DOHH2 (cell line): ENCODE measurements at regions not wholly inside any gene's neighbourhood (a gene's known extent, or its start where the extent isn't known, plus 50 kb on each side); places are given as distances from the start of the nearest gene placed in this dataset.

Experiments
- CTCF ChIP-seq: fragments of 200-600 bp; sonication (generic); IDR thresholded peaks from one replicate; pipeline ENCODE4 v1.5.1; 2014; ENCODE audit warnings: antibody characterized with exemption, mild to moderate bottlenecking, low read depth, low read length; ENCODE audit not compliant: poor library complexity, severe bottlenecking
- EZH2phosphoT487 ChIP-seq: fragments of 200-600 bp; sonication (generic); IDR thresholded peaks from 2 replicates; pipeline ENCODE4 v1.6.1; 2017; ENCODE audit warnings: borderline replicate concordance, mild to moderate bottlenecking, antibody characterized with exemption, low read length, moderate library complexity, mixed read lengths

GRCh38 chr14:38022775-38023174 is 184.9 kb upstream of the SSTR1 start:
- no peak for TF ChIP-seq CTCF
- TF ChIP-seq EZH2phosphoT487: no peak
